ENCODE measurements at regions not wholly inside any gene's neighbourhood (a gene's known extent, or its start where the extent isn't known, plus 50 kb on each side); places are given as distances from the start of the nearest gene placed in this dataset.

DNA sequence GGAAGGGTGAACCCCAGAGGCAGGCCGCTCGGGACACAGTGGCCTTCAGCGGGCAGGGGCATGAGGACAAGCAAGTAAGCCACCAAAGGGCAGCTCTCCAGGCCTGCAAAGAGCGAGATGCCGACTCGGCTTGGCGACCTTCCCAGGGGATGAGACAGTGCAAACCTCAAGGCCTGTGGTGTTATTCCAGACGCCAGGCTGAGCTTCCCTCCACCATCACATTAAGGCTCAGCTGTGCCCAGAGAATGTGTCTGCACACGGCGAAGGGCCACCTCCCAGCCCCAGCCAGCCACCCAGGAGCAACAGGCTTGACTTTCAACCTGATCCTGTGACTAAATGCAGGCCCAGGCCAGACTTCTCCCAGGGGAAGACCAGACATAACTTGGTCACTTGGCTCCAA lies 251.4 kb downstream of the SOX9 start:
- peak; percentile 5 for ATAC-seq

DNA sequence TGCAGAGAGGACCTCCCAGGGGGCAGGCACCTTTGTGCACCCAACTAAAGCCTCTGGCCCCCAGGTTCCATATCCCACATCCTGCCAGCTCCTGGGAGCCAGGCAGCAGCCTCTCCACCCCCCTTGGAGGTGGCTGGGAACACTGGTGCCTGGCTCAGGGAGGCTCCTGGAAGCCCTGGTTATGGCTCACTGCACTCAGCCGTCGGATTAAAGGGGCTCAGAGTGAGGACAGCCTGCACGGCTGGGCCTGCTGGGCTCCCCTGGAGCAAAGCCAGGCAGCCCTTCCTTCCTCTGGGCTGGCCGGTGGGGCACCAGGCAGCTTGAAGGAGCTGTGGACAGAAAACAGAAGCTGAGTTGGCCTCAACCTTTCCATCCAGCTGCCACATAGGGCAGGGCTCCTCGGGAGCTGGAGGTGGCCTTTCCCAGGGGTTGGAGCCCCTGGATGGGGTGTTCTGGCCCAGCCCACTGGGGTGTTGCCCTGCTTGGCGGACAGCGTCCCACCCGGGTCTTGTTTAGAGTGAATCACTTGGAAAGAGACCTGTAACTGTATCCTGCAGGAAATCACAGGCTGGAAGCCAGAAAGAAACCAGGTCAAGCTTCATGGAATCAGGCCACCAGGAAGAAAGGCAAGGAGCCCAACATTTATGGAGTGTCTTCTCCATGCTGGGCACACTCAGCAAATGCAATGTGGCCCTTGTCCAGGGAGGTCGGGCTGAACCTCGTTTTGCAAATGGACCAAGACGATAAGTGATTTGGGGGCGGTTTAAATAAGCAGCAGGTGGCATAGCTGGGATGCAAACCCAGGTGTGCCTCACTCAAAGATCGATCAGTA lies 253.3 kb downstream of the SOX9 start:
- ATAC-seq = no peak

DNA sequence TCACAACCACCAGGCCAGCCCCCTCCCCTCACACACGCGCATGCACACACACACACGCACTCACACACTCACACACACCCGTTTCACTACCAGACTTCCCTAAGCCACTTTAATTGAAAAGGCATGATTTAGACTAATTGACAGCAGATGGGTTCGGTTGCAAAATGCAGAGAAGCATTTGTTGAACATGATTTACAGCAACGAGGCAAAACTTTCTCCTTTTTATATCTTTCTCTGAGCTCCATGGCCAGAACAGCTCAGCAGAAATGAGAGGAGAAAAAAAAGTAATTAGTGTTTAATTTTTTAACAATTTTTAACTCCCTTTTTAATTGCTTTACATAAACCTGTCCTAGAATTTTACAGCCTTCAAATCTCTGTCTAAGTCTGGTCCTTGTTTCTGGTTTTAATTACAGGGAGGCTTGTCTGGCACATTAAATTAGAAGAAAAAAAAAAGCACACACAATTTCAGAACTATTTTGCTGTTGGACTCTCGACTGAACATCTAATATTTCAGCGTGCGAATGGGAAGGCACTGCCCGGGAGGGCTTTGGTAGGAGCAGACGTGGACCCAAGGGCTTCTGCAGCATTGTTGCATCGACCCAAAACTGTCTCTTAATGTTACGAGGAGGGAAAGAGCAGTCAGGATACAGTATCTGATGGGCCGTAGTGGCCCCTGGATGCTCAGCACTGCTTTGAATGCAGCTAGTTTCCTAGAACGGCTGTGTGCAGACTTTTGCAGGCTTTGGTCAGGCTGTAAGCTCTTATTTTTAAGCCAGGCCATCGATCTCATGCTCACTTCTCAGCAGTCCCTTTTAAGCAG lies 255.9 kb downstream of the SOX9 start:
- no peak for ATAC-seq

DNA sequence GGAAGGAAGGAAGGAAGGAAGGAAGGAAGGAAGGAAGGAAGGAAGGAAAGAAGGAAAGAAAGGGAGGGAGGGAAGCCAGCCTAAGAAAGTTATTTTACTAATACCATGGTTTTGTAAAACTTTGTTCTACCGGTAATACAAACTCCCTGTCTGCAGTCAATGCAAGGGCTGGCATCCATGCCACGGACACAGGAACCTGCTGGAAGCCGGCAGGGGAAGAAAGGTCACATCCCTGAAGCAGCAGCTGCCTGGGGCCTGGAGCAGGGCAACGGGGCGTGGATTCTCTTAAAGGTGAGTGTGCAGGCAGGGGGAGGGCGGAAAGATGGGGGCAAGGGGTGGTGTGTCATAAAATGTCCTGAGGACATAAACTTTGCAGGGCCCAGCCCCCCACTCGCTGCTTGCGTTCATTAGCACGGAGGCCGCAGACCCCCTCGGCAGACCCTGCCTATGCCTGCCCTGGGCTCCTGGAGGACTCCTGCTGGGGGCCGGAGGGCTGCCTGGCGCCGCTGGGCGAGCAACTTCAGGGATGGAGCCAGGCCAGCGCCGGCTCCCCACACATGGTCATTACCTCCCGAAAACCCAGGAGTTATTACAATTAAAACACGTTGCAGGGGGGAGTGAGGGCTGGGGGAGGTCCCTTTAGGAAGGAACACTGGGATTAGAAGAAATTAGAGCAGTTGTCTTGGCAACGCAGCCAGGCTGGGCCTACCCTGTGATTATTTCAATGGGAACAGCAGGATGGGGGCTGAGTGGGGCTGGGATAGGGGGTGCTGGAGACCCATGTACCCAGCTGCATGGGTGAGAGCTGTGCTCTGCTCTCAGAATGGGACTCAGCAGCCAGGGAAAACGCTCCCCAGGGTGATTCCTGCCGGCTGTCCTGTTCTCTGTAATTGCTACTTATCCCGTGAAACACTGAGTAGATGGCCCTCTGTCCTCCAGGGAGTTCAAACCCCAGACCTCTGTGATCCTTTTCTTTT lies 257.9 kb downstream of the SOX9 start:
- ATAC-seq = no peak

DNA sequence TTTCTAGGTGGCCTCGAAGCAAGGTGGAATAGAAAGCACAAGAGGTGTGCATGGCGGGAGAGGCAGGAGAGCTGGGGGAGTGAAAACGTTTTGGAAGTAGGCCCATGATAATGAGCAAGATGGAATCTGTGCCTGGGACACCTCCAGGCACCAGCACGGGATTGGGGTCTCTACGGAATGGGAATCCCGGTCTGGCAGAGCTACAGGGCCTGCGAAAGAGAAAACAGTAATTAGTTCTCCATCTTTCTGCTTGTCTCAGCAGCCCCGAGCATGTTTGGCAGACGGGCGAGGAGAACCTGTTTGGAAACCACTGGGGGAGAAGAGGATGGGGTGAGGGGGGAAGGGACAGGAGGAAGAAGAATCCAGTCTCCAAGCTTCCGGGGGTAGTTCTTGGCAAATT lies 258.7 kb downstream of the SOX9 start:
- ATAC-seq = no peak

DNA sequence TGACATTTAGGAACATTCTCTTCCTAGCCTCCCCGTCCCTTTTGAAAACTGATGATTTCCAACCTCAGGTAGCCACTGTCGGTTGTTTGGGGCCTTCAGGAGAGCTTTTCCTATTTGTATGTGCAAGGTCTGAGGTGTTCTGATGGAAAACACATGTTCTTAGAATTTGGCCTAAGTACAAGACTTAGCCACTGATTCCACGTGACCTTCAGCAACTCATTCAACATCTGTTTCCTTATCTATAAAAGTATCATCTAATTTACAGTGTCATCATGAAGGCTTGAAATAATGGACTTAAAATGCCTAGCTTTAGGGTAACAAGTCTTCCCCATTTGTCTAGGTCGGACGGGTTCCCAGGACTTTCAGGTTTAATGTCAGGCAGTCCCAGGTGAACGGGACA lies 259.3 kb downstream of the SOX9 start:
- ATAC-seq = no peak

DNA sequence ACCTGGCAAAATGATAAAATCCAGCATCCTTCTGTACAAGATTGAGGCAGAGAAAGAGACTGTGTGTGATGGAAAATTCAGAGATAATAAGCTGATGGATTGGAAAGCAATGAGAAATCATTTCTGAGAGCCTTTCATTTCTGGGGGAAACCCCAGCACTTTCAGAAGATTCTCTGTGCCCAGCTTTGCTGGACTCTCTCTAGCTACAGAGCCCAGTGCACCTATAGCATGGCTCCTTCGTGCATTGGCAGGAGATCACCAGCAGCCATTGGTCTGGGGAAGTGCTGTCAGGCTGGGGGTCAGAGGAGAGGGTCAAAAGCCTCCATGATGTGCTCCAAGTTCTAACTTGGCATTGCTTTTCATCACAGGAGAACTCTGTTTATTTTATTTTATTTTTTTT lies 259.9 kb downstream of the SOX9 start:
- ATAC-seq = no peak

DNA sequence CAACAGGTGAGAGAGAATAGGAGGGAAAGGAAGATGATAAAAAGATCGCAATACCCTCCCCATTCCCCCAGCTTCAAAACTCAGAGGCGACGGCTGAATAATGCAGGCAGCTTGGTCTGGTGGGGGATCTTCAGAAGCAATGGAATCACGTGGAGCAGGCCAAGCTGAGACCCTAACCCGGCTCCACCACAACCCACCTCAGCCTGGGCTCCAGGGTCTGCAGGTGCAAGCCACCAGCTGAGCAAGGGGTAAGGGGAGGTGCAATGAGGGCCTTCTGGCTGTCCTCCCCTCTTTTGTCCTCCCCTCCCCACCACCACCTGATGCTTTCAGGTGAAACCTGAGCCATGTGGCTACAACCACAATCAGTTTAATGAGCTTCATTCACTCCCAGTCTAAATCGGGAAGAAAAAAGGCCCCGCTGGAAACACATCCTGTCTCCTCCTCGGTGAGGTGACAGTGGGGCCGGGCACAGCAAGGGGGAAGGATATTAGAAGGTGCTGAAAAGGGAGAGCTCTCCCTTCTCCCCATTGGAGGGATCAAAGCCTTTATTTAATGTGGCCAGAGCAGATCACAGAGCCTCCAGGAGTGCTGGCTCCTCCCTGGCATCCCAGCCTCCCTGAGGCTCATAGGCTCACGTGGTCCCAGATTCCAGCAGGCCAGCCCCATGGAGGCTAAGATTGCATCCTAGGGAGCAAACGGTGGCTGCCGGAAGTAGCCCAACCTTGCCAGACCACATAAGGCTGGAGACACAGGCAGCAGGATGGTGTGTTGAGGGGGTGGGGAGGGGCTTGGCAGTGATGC lies 261.0 kb downstream of the SOX9 start:
- ATAC-seq = no peak

DNA sequence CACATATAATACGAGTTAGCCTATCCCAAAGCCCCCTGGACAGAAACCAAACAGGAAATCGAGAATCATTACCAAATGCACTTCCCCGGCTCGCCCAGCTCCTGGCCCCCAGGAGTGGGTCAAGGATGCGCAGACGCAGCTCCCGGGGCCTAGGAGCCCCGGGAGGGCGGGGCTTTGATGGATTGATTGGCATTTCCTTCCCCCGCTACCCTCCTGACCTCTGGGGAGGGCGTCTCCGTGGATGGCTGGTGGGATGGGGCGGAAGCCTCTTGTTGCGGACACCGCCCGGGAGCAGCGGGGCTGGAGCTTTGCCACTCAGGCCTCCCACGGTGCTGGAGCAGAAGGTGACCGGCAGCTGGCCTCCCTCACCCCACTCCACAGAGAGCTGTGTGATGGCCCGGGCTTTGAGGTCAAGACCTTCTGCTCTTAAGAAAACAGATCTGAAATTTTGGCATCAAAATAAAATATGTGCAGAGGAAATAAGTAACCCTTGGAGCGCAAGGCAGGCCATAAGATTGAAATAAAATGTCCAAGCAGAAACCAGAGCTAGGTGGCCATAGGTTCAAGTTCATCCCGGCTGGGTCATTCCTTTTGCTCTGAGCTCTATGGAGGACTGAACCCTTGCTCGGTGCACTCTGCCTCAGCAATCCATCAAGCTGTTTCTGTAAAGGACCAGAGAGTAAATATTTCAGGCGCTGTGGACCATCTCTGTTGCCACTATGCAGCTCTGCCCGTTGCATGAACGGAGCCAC lies 262.3 kb downstream of the SOX9 start:
- no peak for ATAC-seq

DNA sequence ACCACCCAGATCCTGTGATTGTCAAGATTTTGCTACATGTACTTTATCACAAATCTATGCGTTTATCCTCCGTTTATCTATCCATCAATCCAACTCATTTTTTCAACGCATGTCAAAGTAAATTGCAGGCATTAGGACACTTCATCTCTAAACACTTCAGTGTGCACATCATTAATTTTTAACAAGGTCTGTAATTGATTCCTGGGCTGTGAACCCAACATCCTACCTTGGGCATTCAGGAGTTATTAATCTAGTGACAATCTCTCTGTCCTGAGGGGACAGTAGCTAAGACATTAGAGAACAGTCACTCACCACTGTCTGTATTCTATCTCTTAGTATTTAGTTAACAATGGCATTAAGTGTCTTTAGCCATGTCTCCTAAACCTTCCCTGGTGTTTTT lies 264.7 kb downstream of the SOX9 start:
- ATAC-seq = no peak

DNA sequence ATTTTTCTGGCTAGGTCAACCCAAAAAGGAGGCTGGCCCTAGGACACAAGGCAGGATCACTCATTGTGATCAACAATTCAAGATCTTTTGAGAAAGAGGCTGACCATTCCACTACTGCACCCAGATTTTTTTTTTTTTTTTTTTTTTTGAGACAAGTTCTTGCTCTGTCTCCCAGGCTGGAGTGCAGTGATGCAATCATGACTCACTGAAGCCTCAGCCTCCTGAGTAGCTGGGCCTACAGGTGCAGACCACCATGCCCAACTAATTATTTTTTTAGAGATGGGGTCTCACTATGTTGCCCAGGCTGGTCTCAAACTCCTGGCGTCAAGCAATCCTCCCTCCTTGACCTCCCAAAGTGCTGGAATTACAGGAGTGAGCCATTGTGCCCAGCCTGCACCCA lies 265.4 kb downstream of the SOX9 start:
- peak; percentile 8 for ATAC-seq

DNA sequence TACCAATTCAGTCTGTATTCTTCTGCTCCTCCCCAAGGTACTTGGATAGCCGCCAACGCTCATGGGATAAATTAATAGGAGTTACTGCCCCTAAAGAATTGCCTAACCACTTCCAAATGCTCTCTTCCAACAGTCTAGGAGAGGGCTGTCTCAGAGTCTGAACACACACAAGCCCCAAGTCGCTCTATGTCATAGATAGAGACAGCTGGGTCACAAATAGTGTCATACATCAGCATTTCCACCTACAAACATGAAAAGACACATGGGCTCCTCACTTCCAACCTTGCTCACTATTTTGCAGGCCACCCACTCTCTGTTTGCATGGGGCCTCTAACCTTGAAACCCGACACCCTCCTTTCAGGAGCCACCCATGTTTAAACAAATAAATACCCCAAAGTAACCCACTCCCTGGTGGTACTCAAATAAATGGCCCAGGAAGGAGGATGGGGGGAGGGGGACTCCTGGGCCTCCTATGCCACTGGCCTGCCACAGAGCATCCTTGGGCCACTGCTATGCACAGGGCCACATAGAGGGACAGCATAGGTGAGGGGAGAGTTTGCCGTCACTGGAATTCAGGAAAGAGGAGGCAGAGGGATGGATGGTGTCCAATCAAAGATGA lies 265.9 kb downstream of the SOX9 start:
- peak; percentile 20 for ATAC-seq

DNA sequence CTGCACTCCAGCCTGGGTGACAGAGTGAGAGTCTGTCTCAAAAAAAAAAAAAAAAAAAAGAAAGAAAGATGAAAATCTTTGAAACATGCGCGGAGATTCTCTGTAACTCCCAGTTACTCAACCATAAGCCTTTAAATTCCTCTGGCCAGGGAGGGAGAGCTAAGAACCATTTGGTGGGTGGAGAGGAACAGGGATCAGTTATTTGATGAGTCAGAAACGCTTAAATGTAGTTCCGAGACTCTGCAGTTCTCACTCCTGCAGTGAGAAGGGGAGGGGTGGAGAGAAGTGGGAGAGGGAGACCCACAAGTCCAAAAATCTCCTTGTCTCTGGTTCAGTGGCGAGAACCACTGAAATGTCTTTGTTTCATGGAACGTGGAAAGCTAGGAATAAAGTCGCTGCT lies 266.7 kb downstream of the SOX9 start:
- ATAC-seq = peak; percentile 68

DNA sequence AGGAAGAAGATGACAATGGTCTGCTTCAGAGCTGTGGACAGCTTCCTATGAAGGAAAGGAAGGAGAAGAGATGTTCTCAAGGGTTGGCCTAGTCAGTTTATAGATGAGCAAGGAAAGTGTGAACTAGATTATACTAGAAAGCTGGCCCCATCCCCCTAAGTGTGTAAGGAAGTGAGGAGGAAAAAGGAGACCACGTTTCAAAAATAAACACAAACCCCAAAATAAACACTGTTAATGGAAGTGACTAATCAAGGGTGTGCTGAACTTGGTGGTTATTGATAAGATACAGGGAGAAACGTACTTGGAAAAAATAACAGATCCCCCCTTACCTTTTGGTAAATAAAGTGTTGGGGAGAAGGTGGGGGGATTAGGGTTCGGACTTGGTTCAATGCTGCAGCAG lies 267.1 kb downstream of the SOX9 start:
- no peak for ATAC-seq

DNA sequence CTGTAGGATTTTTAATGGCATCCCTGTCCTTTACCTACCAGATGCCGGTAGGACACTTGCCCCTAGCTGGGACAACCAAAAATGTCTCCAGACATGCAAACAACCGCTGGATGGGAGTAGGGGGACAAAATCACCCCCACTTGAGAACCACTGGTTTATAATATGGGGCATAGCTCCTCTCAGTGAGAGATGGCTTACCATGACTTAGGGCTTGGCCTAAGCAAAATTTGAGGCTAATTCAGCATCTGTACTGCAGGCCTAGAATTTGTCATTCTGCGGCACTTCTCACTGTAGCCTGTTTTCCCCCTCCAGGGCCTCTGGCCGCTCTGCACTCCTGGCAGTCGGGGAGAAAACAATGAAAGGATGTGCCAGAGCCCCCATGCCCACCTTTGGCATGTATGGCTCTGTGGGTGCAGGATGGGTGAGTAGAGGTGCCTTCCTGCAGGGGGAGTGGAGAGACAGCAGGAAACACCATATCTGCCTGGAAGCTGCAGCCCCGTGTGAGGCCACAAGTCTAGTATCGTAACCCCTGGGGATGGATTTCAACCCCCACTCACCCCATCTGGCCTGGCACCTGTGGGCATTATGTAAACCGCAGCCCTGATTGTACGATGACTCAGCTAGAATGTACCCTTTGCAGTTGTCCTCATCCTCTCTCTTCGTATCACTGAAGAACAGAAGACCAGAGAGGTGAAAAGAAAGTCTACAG lies 268.1 kb downstream of the SOX9 start:
- no peak for ATAC-seq

DNA sequence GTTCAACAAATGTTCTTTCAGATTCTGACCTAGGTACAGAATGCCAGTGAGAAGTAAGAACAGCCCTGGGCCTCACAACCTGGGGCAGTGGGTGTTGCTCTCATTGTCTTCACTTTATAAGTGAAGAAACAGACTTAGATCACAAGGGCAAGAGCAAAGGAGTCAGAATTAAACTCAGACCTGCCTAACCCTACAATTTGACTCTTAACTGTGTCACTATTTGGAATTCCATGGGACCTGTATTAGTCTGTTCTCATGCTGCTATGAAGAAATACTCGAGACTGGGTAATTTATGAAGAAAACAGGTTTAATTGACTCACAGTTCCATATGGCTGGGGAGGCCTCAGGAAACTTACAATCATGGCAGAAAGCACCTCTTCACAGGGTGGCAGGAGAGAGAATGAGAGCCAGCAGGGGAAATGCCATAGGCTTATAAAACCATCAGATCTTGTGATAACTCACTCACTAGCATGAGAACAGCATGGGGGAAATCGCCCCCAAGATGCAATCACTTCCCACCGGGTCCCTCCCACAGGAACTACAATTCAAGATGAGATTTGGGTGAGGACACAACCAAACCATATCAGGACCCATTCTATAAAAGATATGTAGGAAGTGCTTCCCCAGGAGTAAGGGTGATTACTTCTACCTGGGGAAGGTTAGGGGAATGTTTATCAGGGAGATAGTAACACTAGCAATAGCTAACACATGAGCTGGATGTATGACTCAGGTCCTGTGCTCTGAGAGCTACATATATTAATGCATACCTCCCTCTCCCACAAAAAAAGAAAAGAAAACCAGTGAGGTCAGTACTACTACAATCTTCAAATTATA lies 270.1 kb downstream of the SOX9 start:
- ATAC-seq = no peak

DNA sequence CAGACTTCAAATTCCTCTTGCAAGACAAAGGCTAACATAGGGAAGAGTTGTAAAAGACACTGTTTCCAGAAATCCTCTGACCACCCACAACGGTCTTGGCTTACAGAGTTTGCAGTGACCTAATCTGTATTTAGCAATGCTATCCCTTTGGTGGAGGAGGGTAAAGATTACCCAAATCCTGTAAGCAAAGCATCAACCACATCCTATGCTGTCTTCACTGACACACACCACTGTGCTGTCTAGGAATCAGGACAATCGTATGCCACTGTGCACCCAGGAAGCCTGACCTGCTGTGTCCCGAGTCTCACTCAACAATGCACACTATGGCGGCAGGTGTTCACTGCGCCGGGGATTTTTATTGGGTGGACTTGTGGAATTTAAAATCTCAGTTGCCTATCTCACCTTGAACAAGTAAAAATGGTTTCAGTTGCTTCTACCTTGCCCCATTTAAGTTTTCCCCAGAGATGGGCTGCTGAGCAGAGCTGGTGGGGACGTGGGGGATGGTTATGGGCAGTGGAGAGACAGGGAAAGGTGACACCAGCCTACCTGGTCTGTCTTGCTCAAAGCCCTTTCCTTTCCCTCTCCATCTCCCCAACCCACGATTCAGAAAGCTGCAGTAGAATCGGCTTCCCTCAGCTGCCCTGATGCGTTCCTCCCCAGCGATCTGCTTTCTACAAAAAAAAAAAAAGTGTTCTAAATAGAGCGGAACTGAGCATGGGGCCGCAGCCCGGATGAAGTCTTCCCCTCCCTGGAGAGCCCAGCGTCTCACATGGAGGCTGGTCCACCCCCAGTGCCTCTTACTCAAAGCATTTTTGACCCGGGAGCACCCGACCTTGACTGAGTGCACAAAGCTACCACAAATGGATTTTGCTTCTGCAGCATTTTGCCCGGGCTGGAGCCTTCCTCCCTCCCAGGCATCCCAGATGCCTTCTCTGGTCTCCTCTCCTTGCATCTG lies 271.5 kb downstream of the SOX9 start:
- no peak for ATAC-seq

DNA sequence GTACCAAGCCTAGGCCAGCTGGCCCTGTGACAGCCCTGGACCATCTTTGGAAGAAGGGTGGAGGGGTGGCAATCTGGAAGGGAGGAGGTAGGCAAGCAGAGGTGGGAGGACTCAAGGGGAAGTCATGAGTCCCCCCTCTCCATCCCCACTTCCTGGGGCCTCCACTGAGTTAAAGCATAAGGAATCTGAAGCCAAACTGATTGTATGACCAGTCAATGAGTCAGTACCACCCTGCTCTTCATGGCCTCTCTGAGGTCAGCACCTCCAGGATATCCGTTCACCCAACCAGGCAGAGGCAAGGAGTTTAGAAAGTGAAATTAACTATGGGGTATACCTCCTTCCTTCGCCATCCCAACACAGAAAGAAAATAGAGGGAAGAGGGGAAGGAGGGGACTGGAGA lies 272.7 kb downstream of the SOX9 start:
- peak; percentile 9 for ATAC-seq
